Esophagus mucosa (tissue), 1 donor: ENCODE measurements at regions not wholly inside any gene's neighbourhood (a gene's known extent, or its start where the extent isn't known, plus 50 kb on each side); places are given as distances from the start of the nearest gene placed in this dataset.

Experiments used
- ATAC-seq: fragments of 200-7000 bp; cut with Tn5 transposase; one replicate; pipeline ENCODE4 v1.9.1; 2020
- donor health status: DM: yes; HTN: yes; CAD: no.

GRCh38 chr9:78605041-78606000, 308.4 kb downstream of the PSAT1 start:
- peak; percentile 47 for ATAC-seq

GRCh38 chr9:78606001-78606379, 309.1 kb downstream of the PSAT1 start:
- ATAC-seq, result no peak

- ATAC-seq, result peak; percentile 74
Measured at GRCh38 chr9:78607853-78608252, 310.9 kb downstream of the PSAT1 start.

GRCh38 chr9:78609450-78609849, 312.5 kb downstream of the PSAT1 start:
- no peak for ATAC-seq

GRCh38 chr9:78612091-78612490, 315.2 kb downstream of the PSAT1 start:
- no peak for ATAC-seq

- no peak for ATAC-seq
Measured at GRCh38 chr9:78613006-78613405, 316.1 kb downstream of the PSAT1 start.

GRCh38 chr9:78614892-78615291, 318.0 kb downstream of the PSAT1 start:
- no peak for ATAC-seq

- ATAC-seq, result no peak
Measured at GRCh38 chr9:78615372-78615771, 318.4 kb downstream of the PSAT1 start.

- ATAC-seq, result no peak
Measured at GRCh38 chr9:78618735-78619134, 321.8 kb downstream of the PSAT1 start.

- no peak for ATAC-seq
Measured at GRCh38 chr9:78620303-78620702, 323.4 kb downstream of the PSAT1 start.

GRCh38 chr9:78620764-78621163, 323.8 kb downstream of the PSAT1 start:
- ATAC-seq, result peak; percentile 89

- ATAC-seq, result no peak
Measured at GRCh38 chr9:78622126-78622525, 325.2 kb downstream of the PSAT1 start.

GRCh38 chr9:78626971-78627370, 330.0 kb downstream of the PSAT1 start:
- no peak for ATAC-seq

- ATAC-seq, result no peak
Measured at GRCh38 chr9:78630966-78631365, 334.0 kb downstream of the PSAT1 start.

- ATAC-seq, result no peak
Measured at GRCh38 chr9:78640728-78641127, 343.8 kb downstream of the PSAT1 start.

GRCh38 chr9:78644359-78644758, 347.4 kb downstream of the PSAT1 start:
- ATAC-seq, result no peak

GRCh38 chr9:78654324-78654723, 357.4 kb downstream of the PSAT1 start:
- ATAC-seq, result no peak

GRCh38 chr9:78663369-78663768, 366.4 kb downstream of the PSAT1 start:
- ATAC-seq, result no peak

- no peak for ATAC-seq
Measured at GRCh38 chr9:78664370-78664769, 367.4 kb downstream of the PSAT1 start.

- ATAC-seq, result no peak
Measured at GRCh38 chr9:78666818-78667414, 370.0 kb downstream of the PSAT1 start.

GRCh38 chr9:78668148-78668832, 371.4 kb downstream of the PSAT1 start:
- peak; percentile 58 for ATAC-seq

- no peak for ATAC-seq
Measured at GRCh38 chr9:78669591-78669990, 372.7 kb downstream of the PSAT1 start.

- no peak for ATAC-seq
Measured at GRCh38 chr9:78671785-78672184, 374.9 kb downstream of the PSAT1 start.

GRCh38 chr9:78674874-78675273, 377.9 kb downstream of the PSAT1 start:
- ATAC-seq, result no peak
